ENCODE measurements at regions not wholly inside any gene's neighbourhood (a gene's known extent, or its start where the extent isn't known, plus 50 kb on each side); places are given as distances from the start of the nearest gene placed in this dataset.

GRCh38 chr13:83499286-83499685, 383.0 kb downstream of the SLITRK1 start:
- no peak for TF ChIP-seq POLR2AphosphoS5 (IDR thresholded peaks at IDR 0.05)
- TF ChIP-seq EZH2 (IDR thresholded peaks at IDR 0.05; ENCODE audit: borderline replicate concordance, insufficient read depth, low read length, poor library complexity, severe bottlenecking), result no peak
- TF ChIP-seq REST (IDR thresholded peaks at IDR 0.05; ENCODE audit: borderline replicate concordance), result no peak
- TF ChIP-seq CTCF (IDR thresholded peaks at IDR 0.05; ENCODE audit: poor library complexity, severe bottlenecking), result no peak
- TF ChIP-seq RAD21 (conservative IDR thresholded peaks at IDR 0.05), result no peak
- TF ChIP-seq SMC3 (conservative IDR thresholded peaks at IDR 0.05; ENCODE audit: poor library complexity), result no peak
